Endothelial cell of umbilical vein (primary cell): ENCODE measurements at regions not wholly inside any gene's neighbourhood (a gene's known extent, or its start where the extent isn't known, plus 50 kb on each side); places are given as distances from the start of the nearest gene placed in this dataset.

Experiments
- BruUV-seq: library from RNA; stranded (reverse); fragments of 400-500 nt; replicated peaks from 2 replicates; lab custom pipeline; 2021; lab: Mats Ljungman, UMichigan
- CTCF ChIA-PET: fragments of 300-600, 350-600 bp; sonication (Branson Sonifier 250); formaldehyde crosslinking; loops from one replicate; lab custom pipeline; 2021; ENCODE audit warnings: antibody characterized with exemption, inconsistent platforms; lab: Charles Lee
- POLR2A ChIA-PET: fragments of 300-600, 350-600 bp; sonication (Branson Sonifier 250); formaldehyde crosslinking; loops from one replicate; lab custom pipeline; 2021; ENCODE audit warnings: antibody characterized with exemption, inconsistent platforms; lab: Charles Lee
- DNase-seq: peaks from one replicate; pipeline ENCODE4 v3.0.0-alpha.2; 2011; ENCODE audit warnings: low read depth, low spot score
- FAIRE-seq: peaks from 2 replicates; lab custom pipeline; 2011; peaks lifted over from hg19 to GRCh38; lab: Jason Lieb, UNC
- H2AFZ ChIP-seq: 2 replicates; pipeline ENCODE4 v1.6.0; 2012; ENCODE audit warnings: low read depth, low read length, control low read depth, inconsistent platforms
- H3K27ac ChIP-seq: 2 replicates; pipeline ENCODE4 v1.5.1; 2011; ENCODE audit warnings: low read depth, mild to moderate bottlenecking, control low read depth, low read length, moderate library complexity; ENCODE audit not compliant: insufficient read depth
- H3K27me3 ChIP-seq, 2 experiments: 2 replicates each; pipeline versions ENCODE4 v1.6.0 to v1.6.1; 2011; ENCODE audit warnings: low read length in 2 of 2, mixed read lengths in 1 of 2; ENCODE audit not compliant: control insufficient read depth in 2 of 2, insufficient read depth in 2 of 2
- H3K36me3 ChIP-seq, 2 experiments: 2 replicates in 1 of 2; 3 replicates in 1 of 2; pipeline ENCODE4 v1.5.1; 2011; ENCODE audit warnings: low read length in 2 of 2, mild to moderate bottlenecking in 1 of 2, moderate library complexity in 1 of 2; ENCODE audit not compliant: control insufficient read depth in 2 of 2, insufficient read depth in 2 of 2; ENCODE audit errors: extremely low read depth in 1 of 2
- H3K4me1 ChIP-seq: 3 replicates; pipeline ENCODE4 v1.5.1; 2011; ENCODE audit warnings: mild to moderate bottlenecking, low read length; ENCODE audit not compliant: control insufficient read depth, insufficient read depth; ENCODE audit errors: extremely low read depth
- H3K4me2 ChIP-seq: 2 replicates; pipeline ENCODE4 v1.6.1; 2011; ENCODE audit warnings: low read length, control low read depth, mixed read lengths; ENCODE audit not compliant: insufficient read depth
- H3K4me3 ChIP-seq, 3 experiments: fragments of 200-600 bp in 1 of 3; sonication (generic), shearing (Covaris generic) in 1 of 3; replicated peaks in 1 of 3; 2 replicates each; pipeline ENCODE4 v1.5.1; 2011 to 2016; ENCODE audit warnings: control low read depth in 3 of 3, low read length in 3 of 3, mild to moderate bottlenecking in 2 of 3, inconsistent platforms in 1 of 3, low read depth in 1 of 3, moderate library complexity in 1 of 3; ENCODE audit not compliant: insufficient read depth in 1 of 3
- H3K79me2 ChIP-seq: 2 replicates; pipeline ENCODE4 v1.6.0; 2012; ENCODE audit warnings: low read length, inconsistent platforms; ENCODE audit not compliant: control insufficient read depth, insufficient read depth
- H3K9ac ChIP-seq: replicated peaks from 2 replicates; pipeline ENCODE3; 2011; ENCODE audit warnings: low read length, control low read depth; ENCODE audit not compliant: insufficient read depth; ENCODE audit errors: extremely low read depth
- H3K9me1 ChIP-seq: replicated peaks from 3 replicates; pipeline ENCODE4 v1.6.0; 2011; ENCODE audit warnings: mild to moderate bottlenecking, low read length; ENCODE audit not compliant: control insufficient read depth, insufficient read depth; ENCODE audit errors: extremely low read depth
- H3K9me3 ChIP-seq: replicated peaks from 2 replicates; pipeline ENCODE4 v1.5.1; 2012; ENCODE audit warnings: low read length, inconsistent platforms; ENCODE audit not compliant: control insufficient read depth, insufficient read depth
- H4K20me1 ChIP-seq: replicated peaks from 2 replicates; pipeline ENCODE3; 2011; ENCODE audit warnings: mild to moderate bottlenecking, low read length; ENCODE audit not compliant: control insufficient read depth, insufficient read depth; ENCODE audit errors: extremely low read depth
- EZH2 ChIP-seq: IDR thresholded peaks from 2 replicates; pipeline ENCODE4 v1.6.1; 2012; ENCODE audit warnings: borderline replicate concordance, low read depth, mild to moderate bottlenecking, moderate library complexity, low read length, inconsistent platforms; ENCODE audit not compliant: severe bottlenecking
- GATA2 ChIP-seq: IDR thresholded peaks from 2 replicates; pipeline ENCODE4 v1.7.0; 2011; ENCODE audit warnings: low read depth, mild to moderate bottlenecking, moderate library complexity, mixed read lengths, low read length; ENCODE audit not compliant: insufficient read length, insufficient read depth
- JUN ChIP-seq: IDR thresholded peaks from 2 replicates; pipeline ENCODE4 v1.6.1; 2011; ENCODE audit warnings: borderline replicate concordance, low read depth; ENCODE audit not compliant: insufficient read length, insufficient read depth
- MYC ChIP-seq: IDR thresholded peaks from one replicate; pipeline ENCODE4 v1.6.1; 2011; ENCODE audit warnings: mild to moderate bottlenecking, low read depth, low read length
- dilution Hi-C: fragments of 300-500 bp; cut with MboI; formaldehyde crosslinking; loops from one replicate; pipeline ENCODE4 v1.15.0; 2019; ENCODE audit warnings: low sequenced_read_pairs; ENCODE audit not compliant: extremely low pct_ligation_motif_present
- intact Hi-C: fragments of 100-400 bp; cut with micrococcal nuclease; formaldehyde crosslinking; loops from one replicate; pipeline ENCODE4 v1.10.0; 2022

DNA sequence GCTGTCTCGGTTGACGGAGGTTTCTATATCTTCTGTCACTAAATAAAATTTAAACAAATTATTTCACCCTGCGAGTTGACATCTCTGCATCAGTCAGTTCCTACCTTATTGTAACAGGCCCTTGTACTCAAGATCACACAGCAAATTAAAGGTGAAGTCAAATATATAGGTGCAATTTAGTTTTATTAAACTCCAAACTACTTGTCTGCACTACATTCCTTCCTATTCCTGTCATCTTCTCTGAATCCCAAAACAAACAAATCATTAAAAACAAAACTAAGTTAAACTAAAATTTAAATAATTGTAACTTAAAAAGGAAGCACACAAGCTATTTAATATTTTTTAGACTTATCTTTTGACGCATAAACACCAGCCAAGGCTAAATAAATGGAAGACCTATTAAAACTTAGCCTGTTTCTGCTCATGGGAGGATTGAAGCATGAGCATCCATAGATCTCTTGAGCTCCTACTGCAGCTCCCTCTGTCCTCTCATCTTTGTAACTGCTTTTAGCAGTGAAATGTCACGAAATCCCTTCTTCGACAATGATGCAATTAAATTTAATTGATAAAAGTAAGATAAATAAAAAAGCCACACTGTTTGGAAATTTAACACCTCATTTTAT lies 1152.3 kb upstream of the GJE1 start:
- intact Hi-C loops (no loop called here), dilution Hi-C loops (no loop called here)
- H3K4me2 ChIP-seq: peak overlapping the region; percentile 6
- peaks cover 14% of the 10 kb centered on the region for H3K4me1 ChIP-seq
- H3K4me3 ChIP-seq: no peak overlapping the region
- TF ChIP-seq MYC: no peak
- ChIA-PET POLR2A (no interaction called here), CTCF (interaction anchor here (1.0 to 1.6 kb wide), 5 partner anchors 33 to 581 kb away, joined by 3 to 5 read pairs (median 3); no protein-coding TSS in a partner anchor)
- H3K27me3 ChIP-seq: no peaks in the 10 kb centered on the region
- H3K9me3 ChIP-seq: no peaks in the 10 kb centered on the region
- no peak for DNase-seq
- H2AFZ ChIP-seq: peak overlapping the region; percentile 38
- H4K20me1 ChIP-seq: no peaks in the 10 kb centered on the region
- H3K79me2 ChIP-seq: no peaks in the 10 kb centered on the region
- TSS peak; percentile 63 for BruUV-seq
- H3K9me1 ChIP-seq: no peaks in the 10 kb centered on the region
- peak overlapping the region; percentile 73 for H3K27ac ChIP-seq
- H3K9ac ChIP-seq: peak overlapping the region; percentile 18
- no peaks in the 10 kb centered on the region for H3K36me3 ChIP-seq
- no peak for FAIRE-seq

DNA sequence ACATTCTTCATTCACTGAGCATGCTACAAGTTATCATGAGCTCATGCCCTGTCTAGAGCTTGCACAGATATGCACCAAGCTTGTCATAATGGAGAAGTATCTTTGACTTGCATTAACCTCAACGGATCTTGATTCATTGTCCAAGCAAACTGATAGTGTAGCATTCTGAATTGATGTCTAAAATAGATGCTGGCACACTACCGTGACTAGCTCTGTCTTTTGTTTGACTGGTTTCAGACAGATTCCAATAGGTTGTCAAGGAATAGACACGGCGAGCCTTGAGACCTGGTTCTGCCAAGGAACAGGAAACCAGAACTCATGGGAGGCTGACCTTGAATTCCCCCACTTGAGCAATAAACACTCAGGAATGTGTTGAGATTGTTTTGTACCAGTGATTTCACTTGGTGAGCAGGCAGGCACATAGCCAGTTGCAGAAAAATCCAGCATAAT lies 1153.1 kb upstream of the GJE1 start:
- peak overlapping the region; percentile 76 for H2AFZ ChIP-seq
- no peaks in the 10 kb centered on the region for H3K9me3 ChIP-seq
- DNase-seq: peak; percentile 98
- H3K9me1 ChIP-seq: no peaks in the 10 kb centered on the region
- dilution Hi-C loops (no loop called here), intact Hi-C loops (loop anchor here (2.0 kb wide), 1 partner anchor 573 kb away; no protein-coding TSS in a partner anchor)
- BruUV-seq: no TSS peak
- CTCF ChIA-PET: interaction anchor here (0.5 to 1.6 kb wide), 9 partner anchors 9 to 820 kb away, joined by 3 to 5 read pairs (median 3); no protein-coding TSS in a partner anchor
- peak overlapping the region; percentile 6 for H3K4me2 ChIP-seq
- peak; percentile 67 for FAIRE-seq
- H3K9ac ChIP-seq: no peak overlapping the region
- no peak overlapping the region for H3K4me3 ChIP-seq
- POLR2A ChIA-PET: no interaction called here
- peaks cover 14% of the 10 kb centered on the region for H3K4me1 ChIP-seq
- H4K20me1 ChIP-seq: no peaks in the 10 kb centered on the region
- H3K79me2 ChIP-seq: no peaks in the 10 kb centered on the region
- H3K36me3 ChIP-seq: no peaks in the 10 kb centered on the region
- no peaks in the 10 kb centered on the region for H3K27me3 ChIP-seq
- H3K27ac ChIP-seq: peak overlapping the region; percentile 73
- peak; percentile 21 for TF ChIP-seq GATA2
- peak; percentile 31 for TF ChIP-seq JUN
- TF ChIP-seq EZH2: no peak
